H9 (cell line): ENCODE measurements at regions not wholly inside any gene's neighbourhood (a gene's known extent, or its start where the extent isn't known, plus 50 kb on each side); places are given as distances from the start of the nearest gene placed in this dataset.

ENCODE experiments used
- DNase-seq: peaks from one replicate; pipeline ENCODE4 v3.0.0-alpha.2; 2017
- H2AFZ ChIP-seq: one replicate; pipeline ENCODE4 v1.6.1; 2013; ENCODE audit warnings: mild to moderate bottlenecking, low read length, control low read depth, moderate library complexity
- H2AK5ac ChIP-seq: 2 replicates; pipeline ENCODE4 v1.6.1; 2013; ENCODE audit warnings: low read length, control low read depth, mixed read lengths; ENCODE audit not compliant: insufficient read length
- H2BK120ac ChIP-seq: one replicate; pipeline ENCODE4 v1.6.1; 2013; ENCODE audit warnings: low read depth, mild to moderate bottlenecking, low read length, control low read depth, inconsistent platforms; ENCODE audit not compliant: poor library complexity, severe bottlenecking
- H2BK12ac ChIP-seq: 2 replicates; pipeline ENCODE4 v1.6.1; 2013; ENCODE audit warnings: low read length, control low read depth, mixed read lengths, low read depth; ENCODE audit not compliant: insufficient read length
- H2BK15ac ChIP-seq: 2 replicates; pipeline ENCODE4 v1.6.1; 2013; ENCODE audit warnings: low read depth, low read length, control low read depth
- H2BK20ac ChIP-seq: one replicate; pipeline ENCODE4 v1.6.1; 2013; ENCODE audit warnings: low read depth, mild to moderate bottlenecking, low read length, control low read depth, inconsistent platforms; ENCODE audit not compliant: poor library complexity, severe bottlenecking
- H2BK5ac ChIP-seq: 2 replicates; pipeline ENCODE4 v1.6.1; 2013; ENCODE audit warnings: low read length, control low read depth, mixed read lengths; ENCODE audit not compliant: insufficient read length
- H3K14ac ChIP-seq: 2 replicates; pipeline ENCODE4 v1.6.1; 2013; ENCODE audit warnings: low read length, control low read depth; ENCODE audit not compliant: insufficient read depth
- H3K18ac ChIP-seq: 2 replicates; pipeline ENCODE4 v1.6.1; 2013; ENCODE audit warnings: low read depth, mild to moderate bottlenecking, mixed read lengths, low read length, control low read depth; ENCODE audit not compliant: insufficient read length
- H3K23ac ChIP-seq: 2 replicates; pipeline ENCODE4 v1.6.1; 2013; ENCODE audit warnings: low read length, control low read depth, mixed read lengths, low read depth; ENCODE audit not compliant: insufficient read length
- H3K23me2 ChIP-seq: 2 replicates; pipeline ENCODE4 v1.6.1; 2013; ENCODE audit warnings: low read depth, mild to moderate bottlenecking, mixed read lengths, low read length, control low read depth; ENCODE audit not compliant: insufficient read length, poor library complexity, severe bottlenecking
- H3K27ac ChIP-seq: 2 replicates; pipeline ENCODE4 v1.5.1; 2013; ENCODE audit warnings: low read length, control low read depth, mixed read lengths, low read depth; ENCODE audit not compliant: insufficient read length
- H3K27me3 ChIP-seq: 2 replicates; pipeline ENCODE4 v1.6.1; 2013; ENCODE audit warnings: low read length, control low read depth, inconsistent platforms; ENCODE audit not compliant: insufficient read depth
- H3K4ac ChIP-seq: 2 replicates; pipeline ENCODE4 v1.6.1; 2013; ENCODE audit warnings: low read depth, mild to moderate bottlenecking, control low read depth, inconsistent platforms, low read length, moderate library complexity
- H3K4me1 ChIP-seq: 2 replicates; pipeline ENCODE4 v1.6.1; 2013; ENCODE audit warnings: low read length, control low read depth, inconsistent platforms; ENCODE audit not compliant: insufficient read depth
- H3K4me2 ChIP-seq: 2 replicates; pipeline ENCODE4 v1.6.1; 2013; ENCODE audit warnings: low read length, control low read depth, mixed read lengths; ENCODE audit not compliant: insufficient read length, insufficient read depth
- H3K56ac ChIP-seq: 2 replicates; pipeline ENCODE4 v1.6.1; 2013; ENCODE audit warnings: low read depth, mild to moderate bottlenecking, mixed read lengths, low read length, control low read depth; ENCODE audit not compliant: insufficient read length
- H3K79me1 ChIP-seq: 2 replicates; pipeline ENCODE4 v1.6.1; 2013; ENCODE audit warnings: low read depth, mild to moderate bottlenecking, moderate library complexity, low read length, control low read depth, inconsistent platforms; ENCODE audit not compliant: insufficient read depth, poor library complexity, severe bottlenecking
- H3K79me2 ChIP-seq: 2 replicates; pipeline ENCODE4 v1.6.1; 2013; ENCODE audit warnings: low read length, control low read depth, inconsistent platforms; ENCODE audit not compliant: insufficient read depth
- H3K9ac ChIP-seq: 2 replicates; pipeline ENCODE4 v1.6.1; 2013; ENCODE audit warnings: low read length, control low read depth, mixed read lengths; ENCODE audit not compliant: insufficient read length; ENCODE audit errors: extremely low read depth
- H3K9me3 ChIP-seq: one replicate; pipeline ENCODE4 v1.6.1; 2013; ENCODE audit warnings: low read depth, low read length, inconsistent platforms; ENCODE audit not compliant: control insufficient read depth
- H3T11ph ChIP-seq: one replicate; pipeline ENCODE4 v1.6.1; 2013; ENCODE audit warnings: mild to moderate bottlenecking, low read length, control low read depth, inconsistent platforms
- H4K20me1 ChIP-seq: one replicate; pipeline ENCODE4 v1.6.1; 2013; ENCODE audit not compliant: control insufficient read depth, insufficient read length, insufficient read depth
- H4K5ac ChIP-seq: 2 replicates; pipeline ENCODE4 v1.6.1; 2013; ENCODE audit warnings: low read depth, mild to moderate bottlenecking, mixed read lengths, low read length, control low read depth; ENCODE audit not compliant: insufficient read length
- H4K8ac ChIP-seq: replicated peaks from 2 replicates; pipeline ENCODE4 v1.6.1; 2013; ENCODE audit warnings: low read length, control low read depth, mixed read lengths, low read depth; ENCODE audit not compliant: insufficient read length
- H4K91ac ChIP-seq: 2 replicates; pipeline ENCODE4 v1.6.1; 2013; ENCODE audit warnings: low read depth, mild to moderate bottlenecking, moderate library complexity, mixed read lengths, low read length, control low read depth; ENCODE audit not compliant: insufficient read length
- H3K27ac Mint-ChIP-seq, 3 experiments: 2 replicates in 2 of 3; 3 replicates in 1 of 3; pipeline ENCODE4 v1.8.0; 2020 to 2021; ENCODE audit warnings: mixed read lengths in 3 of 3, mild to moderate bottlenecking in 1 of 3, moderate library complexity in 1 of 3
- H3K27me3 Mint-ChIP-seq: 2 replicates; pipeline ENCODE4 v1.8.0; 2021; ENCODE audit warnings: low read depth, mild to moderate bottlenecking, moderate library complexity, mixed read lengths
- H3K36me3 Mint-ChIP-seq, 3 experiments: 2 replicates in 2 of 3; 3 replicates in 1 of 3; pipeline ENCODE4 v1.8.0; 2020 to 2021; ENCODE audit warnings: low read depth in 3 of 3, mixed read lengths in 3 of 3; ENCODE audit not compliant: insufficient read depth in 1 of 3
- H3K4me1 Mint-ChIP-seq, 2 experiments: 2 replicates each; pipeline ENCODE4 v1.8.0; 2020; ENCODE audit warnings: mixed read lengths in 2 of 2
- H3K4me3 Mint-ChIP-seq, 2 experiments: 2 replicates in 1 of 2; 3 replicates in 1 of 2; pipeline ENCODE4 v1.8.0; 2020 to 2021; ENCODE audit warnings: mild to moderate bottlenecking in 2 of 2, mixed read lengths in 2 of 2, moderate library complexity in 1 of 2
- H3K9me3 Mint-ChIP-seq, 2 experiments: 2 replicates in 1 of 2; 3 replicates in 1 of 2; pipeline ENCODE4 v1.8.0; 2020; ENCODE audit warnings: mild to moderate bottlenecking in 2 of 2, mixed read lengths in 2 of 2, moderate library complexity in 1 of 2
- CTCF ChIP-seq: fragments of 200-600 bp; sonication (generic); conservative IDR thresholded peaks from 3 replicates; pipeline ENCODE4 v1.8.0; 2021; ENCODE audit warnings: antibody characterized with exemption, mild to moderate bottlenecking
- WGBS: extraction: QIAGEN DNeasy Blood & Tissue Kit; methylation state at CpG from one replicate; pipeline ENCODE4 v1.1.7; 2013; ENCODE audit warnings: missing lambda C conversion rate, low lambda C conversion rate, mixed read lengths; ENCODE audit not compliant: insufficient read length; ENCODE audit errors: extremely low coverage; 5-methylcytosine and 5-hydroxymethylcytosine counted together

GRCh38 chr14:50045837-50046236 lies 70.5 kb downstream of the VCPKMT start:
- Histone ChIP-seq H4K20me1 (no peaks in the 10 kb centered on the region), H3K56ac (no peak overlapping the region), H3K27me3 (peaks cover 2% of the 10 kb centered on the region; the same call in 1 of the 2 replicates), H2AFZ (no peak overlapping the region), H4K5ac (no peak overlapping the region), H3K79me1 (no peaks in the 10 kb centered on the region), H4K91ac (no peak overlapping the region), H2BK15ac (no peak overlapping the region), H2BK20ac (no peak overlapping the region), H3K27ac (no peak overlapping the region), H2BK12ac (no peak overlapping the region), H3K14ac (no peak overlapping the region), H4K8ac (no peak overlapping the region), H2BK5ac (no peak overlapping the region), H3K23me2 (no peaks in the 10 kb centered on the region), H3T11ph (no peak overlapping the region), H3K4me1 (peaks cover 8% of the 10 kb centered on the region), H3K9ac (no peak overlapping the region), H2BK120ac (no peak overlapping the region), H2AK5ac (no peak overlapping the region), H3K4me2 (no peak overlapping the region), H3K23ac (no peak overlapping the region), H3K18ac (no peak overlapping the region), H3K79me2 (no peaks in the 10 kb centered on the region), H3K4ac (no peak overlapping the region), H3K9me3 (no peaks in the 10 kb centered on the region)
- Mint-ChIP-seq H3K4me3 (no peak overlapping the region), H3K9me3 (peaks cover 0 to 3% of the 10 kb centered on the region in 2 experiments; a peak in 3 of 5 replicates), H3K4me1 (peaks cover 5 to 13% of the 10 kb centered on the region in 2 experiments), H3K27ac (no peak overlapping the region), H3K36me3 (peaks cover 0 to 3% (median 0%) of the 10 kb centered on the region in 3 experiments; a peak in 1 of 7 replicates), H3K27me3 (peaks cover 2% of the 10 kb centered on the region; the same call in 1 of the 2 replicates)
- WGBS: no CpG with 5 or more reads among the region's 2 CpGs
- no peak for TF ChIP-seq CTCF
- DNase-seq: no peak
